ENCODE measurements at regions not wholly inside any gene's neighbourhood (a gene's known extent, or its start where the extent isn't known, plus 50 kb on each side); places are given as distances from the start of the nearest gene placed in this dataset.
"Not testable (repeated sequence)": the region's sequence is repeated elsewhere in the genome, so short reads cannot be mapped to it uniquely, and the experiment has no call there.

DNA sequence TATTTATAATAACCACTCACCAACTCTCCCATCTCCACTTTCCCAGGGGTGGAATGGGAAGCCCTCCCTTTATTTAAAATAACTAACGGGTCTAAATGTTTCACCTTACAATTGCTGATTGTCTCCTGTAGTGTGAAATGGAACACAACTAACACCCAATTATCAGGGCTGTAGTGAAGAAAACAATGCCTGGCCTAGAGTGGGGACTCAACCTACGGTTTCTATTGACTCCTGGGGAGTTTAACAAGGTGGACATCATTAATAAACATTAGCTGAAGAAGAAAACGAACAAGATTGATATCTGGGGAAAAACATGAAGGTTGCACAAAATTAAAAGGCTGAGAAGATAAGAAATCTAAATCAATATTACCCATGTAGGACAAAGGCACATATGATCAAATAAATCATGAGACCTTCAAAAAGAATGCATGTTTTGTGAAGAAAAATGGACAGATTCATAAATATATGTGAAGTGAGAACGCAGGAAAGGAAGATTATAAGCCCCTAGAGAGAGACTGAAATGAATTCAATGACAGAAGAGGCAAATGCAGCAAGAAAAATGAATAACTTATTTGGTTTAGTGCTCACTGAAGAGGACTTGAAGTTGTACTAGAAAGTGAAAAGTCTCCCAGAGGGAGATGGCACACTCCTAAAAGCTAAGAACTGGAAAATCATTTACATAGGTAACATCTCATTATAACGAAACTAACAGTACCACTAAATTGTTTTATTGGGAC, 593.0 kb upstream of the AADAT start:
- DNase-seq, result no peak

DNA sequence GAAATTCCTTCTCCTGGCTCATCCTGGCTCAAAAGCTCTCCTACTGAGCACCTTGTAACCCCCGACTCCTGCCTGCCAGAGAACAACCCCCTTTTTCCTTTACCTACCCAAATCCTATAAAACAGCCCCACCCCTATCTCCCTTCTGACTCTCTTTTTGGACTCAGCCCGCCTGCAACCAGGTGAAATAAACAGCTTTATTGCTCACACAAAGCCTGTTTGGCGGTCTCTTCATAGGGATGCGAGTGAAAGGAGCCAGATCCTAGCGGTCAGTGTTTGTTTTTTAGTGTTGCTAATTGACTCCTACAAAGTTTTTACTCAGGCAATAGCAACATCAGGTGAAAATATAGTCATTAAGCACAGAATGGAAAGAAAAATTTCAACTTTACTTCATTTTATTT, 592.3 kb upstream of the AADAT start:
- DNase-seq, result not testable (repeated sequence)

- no peak for DNase-seq
Observed at GRCh38 chr4:170675568-170676262, 586.0 kb upstream of the AADAT start.

GRCh38 chr4:170674176-170674575, 584.4 kb upstream of the AADAT start:
- DNase-seq, result no peak

DNA sequence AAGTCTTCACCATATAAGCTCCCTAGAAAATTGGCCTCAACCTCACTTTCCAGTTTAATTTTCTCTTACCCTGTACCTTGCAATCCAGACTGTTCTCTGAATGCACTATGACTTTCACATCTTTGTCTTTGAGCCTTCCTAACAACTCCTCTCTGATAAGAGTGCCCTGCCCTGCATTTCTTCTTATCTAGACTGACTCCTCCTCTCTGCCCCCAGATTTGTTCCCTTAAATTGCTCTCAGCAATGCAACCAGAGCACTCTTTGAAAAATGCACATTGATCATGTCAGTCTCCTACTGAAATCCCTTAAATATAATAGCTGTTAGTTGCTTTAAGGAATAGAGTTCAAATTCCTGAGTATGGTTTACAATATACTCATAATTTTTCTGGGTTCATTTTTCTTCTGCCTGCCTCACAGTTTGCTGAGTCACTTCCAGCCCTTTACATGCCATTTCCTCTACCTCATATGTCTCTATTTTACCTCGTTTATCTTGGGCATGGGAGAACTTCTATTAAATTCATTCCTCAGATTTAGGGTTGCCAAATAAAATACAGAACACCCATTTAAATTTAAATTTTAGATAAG, 582.7 kb upstream of the AADAT start:
- DNase-seq, result no peak

DNA sequence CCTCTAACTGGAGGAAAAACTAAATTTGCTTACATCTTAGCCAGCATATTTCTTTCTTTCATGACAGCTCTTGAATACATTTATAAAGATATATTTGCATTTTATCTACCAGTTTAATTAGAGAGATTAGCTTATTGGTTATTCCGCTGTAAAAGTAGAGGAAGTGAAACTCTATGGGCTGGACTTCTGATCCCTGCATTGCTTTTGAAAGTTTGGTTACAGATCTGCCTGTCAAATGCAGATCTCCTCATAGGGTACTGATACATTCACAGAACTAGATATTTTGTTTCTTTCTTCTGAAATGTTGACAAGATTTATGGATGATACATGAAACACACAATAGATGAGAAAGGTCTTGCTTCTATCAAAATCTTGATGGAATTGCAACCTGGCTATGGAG, 581.4 kb upstream of the AADAT start:
- no peak for DNase-seq

- no peak for DNase-seq
Observed at GRCh38 chr4:170667814-170668213, 578.1 kb upstream of the AADAT start.

DNA sequence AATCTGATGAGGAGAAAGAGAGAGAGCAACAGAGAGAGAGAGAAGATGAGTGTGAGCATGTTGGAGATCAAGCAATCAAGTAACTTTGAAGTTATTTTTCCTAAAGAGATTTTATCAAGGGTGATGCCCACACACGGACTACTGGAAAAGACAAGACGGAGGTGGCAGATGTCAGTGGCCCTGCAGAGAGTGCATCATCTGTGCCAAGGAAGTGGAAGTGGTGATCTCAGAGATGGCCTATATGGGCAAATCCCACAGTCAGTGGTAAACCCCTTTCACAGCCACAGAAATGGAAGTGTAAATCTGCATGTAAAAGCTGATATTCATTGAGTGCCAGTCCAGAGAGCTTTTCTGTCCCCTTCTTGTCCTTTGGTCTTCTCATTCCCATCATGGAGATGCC, 577.2 kb upstream of the AADAT start:
- no peak for DNase-seq

DNA sequence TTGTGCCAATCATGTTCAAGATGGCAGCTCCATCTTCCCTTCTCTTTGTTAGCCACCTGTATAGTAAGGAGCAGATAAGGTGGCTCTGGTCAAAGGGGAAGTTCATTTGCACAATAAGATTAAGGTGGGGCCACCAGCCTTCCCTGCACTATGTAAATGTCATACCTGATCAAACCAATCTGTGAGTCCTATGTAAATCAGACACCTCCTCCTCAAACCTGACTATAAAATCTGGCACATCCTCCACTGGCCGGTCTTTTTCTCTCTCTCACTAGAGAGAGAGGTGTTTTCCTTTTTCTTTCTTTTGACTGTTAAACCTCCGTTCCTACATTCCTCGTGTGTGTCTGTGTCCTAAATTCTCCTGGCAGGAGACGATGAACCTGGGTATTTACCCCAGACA, 572.5 kb upstream of the AADAT start:
- no peak for DNase-seq

GRCh38 chr4:170657761-170658160, 568.0 kb upstream of the AADAT start:
- no peak for DNase-seq

- DNase-seq, result no peak
Observed at GRCh38 chr4:170656506-170656905, 566.8 kb upstream of the AADAT start.

- DNase-seq, result no peak
Observed at GRCh38 chr4:170652571-170652970, 562.8 kb upstream of the AADAT start.

DNA sequence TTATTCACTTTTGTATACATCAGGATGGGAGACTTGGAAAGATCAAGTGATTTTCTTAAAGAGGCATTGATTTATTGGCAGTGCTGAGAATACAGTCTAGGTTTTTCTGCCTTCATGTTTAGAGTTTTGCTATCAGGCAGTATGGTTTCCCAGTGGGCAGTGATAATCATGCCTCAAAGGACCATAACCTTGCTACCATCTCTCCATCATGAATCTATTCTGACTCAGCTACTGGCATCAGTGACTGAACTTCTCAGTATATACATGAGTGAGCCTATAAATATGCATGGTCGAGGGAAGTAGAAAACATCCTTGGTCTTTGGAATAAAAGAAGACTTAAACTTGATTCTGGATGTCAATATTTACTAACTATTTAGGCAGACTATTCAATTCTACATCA, 562.0 kb upstream of the AADAT start:
- no peak for DNase-seq

GRCh38 chr4:170627418-170627817, 537.7 kb upstream of the AADAT start:
- no peak for DNase-seq

GRCh38 chr4:170623899-170624298, 534.1 kb upstream of the AADAT start:
- no peak for DNase-seq

- no peak for DNase-seq
Observed at GRCh38 chr4:170610434-170610833, 520.7 kb upstream of the AADAT start.

- DNase-seq, result no peak
Observed at GRCh38 chr4:170599894-170600293, 510.1 kb upstream of the AADAT start.

GRCh38 chr4:170591076-170591475, 501.3 kb upstream of the AADAT start:
- DNase-seq, result no peak

DNA sequence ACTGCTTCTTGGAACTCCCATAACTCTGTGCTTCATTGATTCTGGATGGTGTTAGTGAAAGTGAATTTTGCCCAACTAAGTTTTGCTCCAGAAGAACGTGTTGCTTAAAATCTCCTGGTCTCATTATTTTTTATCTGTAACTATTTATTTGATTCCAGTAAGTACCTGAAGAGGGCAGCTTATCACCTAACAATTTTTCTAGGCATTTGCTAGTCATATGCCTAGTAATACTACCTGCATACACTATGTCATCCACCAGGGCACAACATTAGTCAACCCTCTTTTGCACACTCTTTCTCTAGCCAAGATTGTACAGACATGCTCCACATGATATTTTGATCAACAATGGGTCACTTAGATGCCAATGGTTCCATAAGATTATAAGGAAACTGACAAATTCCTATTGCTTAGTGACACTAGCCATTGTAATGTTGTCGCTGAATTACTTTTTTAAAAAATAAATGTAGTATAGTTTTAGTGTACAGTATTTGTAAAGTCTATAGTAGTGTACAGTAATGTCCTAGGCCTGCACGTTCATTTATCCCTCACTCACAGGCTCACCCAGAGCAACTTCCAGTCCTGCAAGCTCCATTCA, 499.9 kb upstream of the AADAT start:
- DNase-seq, result no peak

- no peak for DNase-seq
Observed at GRCh38 chr4:170581969-170582368, 492.2 kb upstream of the AADAT start.

GRCh38 chr4:170581322-170581721, 491.6 kb upstream of the AADAT start:
- no peak for DNase-seq

DNA sequence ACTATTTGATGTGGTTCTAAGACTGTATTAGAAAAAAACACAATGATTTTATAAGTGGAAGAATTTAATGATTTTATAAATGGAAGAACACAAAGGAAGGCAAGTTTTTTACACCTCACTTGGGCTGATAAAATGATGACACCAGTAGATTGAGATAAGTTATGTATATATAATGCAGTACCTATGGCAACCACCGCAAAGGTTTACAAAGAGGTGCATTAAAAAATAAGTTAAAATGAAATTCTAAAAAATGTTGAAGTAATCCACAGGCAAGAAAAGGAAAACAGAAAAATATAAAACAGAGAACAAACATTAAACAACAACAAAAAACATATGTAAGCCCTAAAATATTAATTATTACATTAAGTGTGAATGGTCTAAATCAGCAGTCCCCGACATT, 490.9 kb upstream of the AADAT start:
- no peak for DNase-seq

- no peak for DNase-seq
Observed at GRCh38 chr4:170538821-170539473, 449.2 kb upstream of the AADAT start.

All from DMS79 treated with DMSO at 0.1 percent for 48 hours (cell line).